ENCODE measurements at regions not wholly inside any gene's neighbourhood (a gene's known extent, or its start where the extent isn't known, plus 50 kb on each side); places are given as distances from the start of the nearest gene placed in this dataset.
"Not testable (repeated sequence)": the region's sequence is repeated elsewhere in the genome, so short reads cannot be mapped to it uniquely, and the experiment has no call there.

- peak overlapping the region in 1 of 3 donors; percentile 20 for H3K27ac Mint-ChIP-seq
- H3K36me3 Mint-ChIP-seq, result no peaks in the 10 kb centered on the region
- H3K9me3 Mint-ChIP-seq, result no peaks in the 10 kb centered on the region
- H3K27me3 Mint-ChIP-seq, result peaks cover 1% of the 10 kb centered on the region
- no peak overlapping the region for H3K4me3 Mint-ChIP-seq
- H3K4me1 Mint-ChIP-seq, result peaks cover 9 to 32% (median 29%) of the 10 kb centered on the region in 3 donors
Observed at GRCh38 chr3:101996832-101997231, 147.5 kb downstream of the NFKBIZ start.

- Mint-ChIP-seq H3K4me1 (peaks cover 9 to 36% (median 23%) of the 10 kb centered on the region in 3 donors), H3K27ac (peak overlapping the region in 1 of 3 donors; percentile 59), H3K9me3 (no peaks in the 10 kb centered on the region), H3K36me3 (no peaks in the 10 kb centered on the region), H3K27me3 (peaks cover 1% of the 10 kb centered on the region), H3K4me3 (no peak overlapping the region)
Observed at GRCh38 chr3:101998256-101998926, 149.1 kb downstream of the NFKBIZ start.

- Mint-ChIP-seq H3K9me3 (no peaks in the 10 kb centered on the region), H3K27me3 (peaks cover 1% of the 10 kb centered on the region), H3K36me3 (no peaks in the 10 kb centered on the region), H3K4me3 (no peak overlapping the region), H3K27ac (no peak overlapping the region), H3K4me1 (peaks cover 9 to 36% (median 23%) of the 10 kb centered on the region in 3 donors)
Observed at GRCh38 chr3:101999177-101999779, 150.0 kb downstream of the NFKBIZ start.

GRCh38 chr3:102000620-102001209 lies 151.4 kb downstream of the NFKBIZ start:
- Mint-ChIP-seq H3K4me1 (peaks cover 9 to 36% (median 16%) of the 10 kb centered on the region in 3 donors), H3K9me3 (no peaks in the 10 kb centered on the region), H3K27me3 (peaks cover 1% of the 10 kb centered on the region), H3K4me3 (no peak overlapping the region), H3K36me3 (no peaks in the 10 kb centered on the region), H3K27ac (no peak overlapping the region)

GRCh38 chr3:102002056-102002455 lies 152.7 kb downstream of the NFKBIZ start:
- Mint-ChIP-seq H3K36me3 (no peaks in the 10 kb centered on the region), H3K9me3 (no peaks in the 10 kb centered on the region), H3K27me3 (no peaks in the 10 kb centered on the region), H3K4me3 (no peak overlapping the region), H3K4me1 (peaks cover 4 to 28% (median 6%) of the 10 kb centered on the region in 3 donors), H3K27ac (no peak overlapping the region)

- Mint-ChIP-seq H3K4me1 (peaks cover 1 to 16% (median 3%) of the 10 kb centered on the region in 3 donors), H3K36me3 (no peaks in the 10 kb centered on the region), H3K27me3 (no peaks in the 10 kb centered on the region), H3K9me3 (no peaks in the 10 kb centered on the region), H3K4me3 (no peak overlapping the region), H3K27ac (no peak overlapping the region)
Observed at GRCh38 chr3:102004561-102004960, 155.2 kb downstream of the NFKBIZ start.

- H3K4me1 Mint-ChIP-seq, result peaks cover 0 to 9% (median 3%) of the 10 kb centered on the region in 3 donors
- H3K27me3 Mint-ChIP-seq, result no peaks in the 10 kb centered on the region
- H3K4me3 Mint-ChIP-seq, result no peak overlapping the region
- no peaks in the 10 kb centered on the region for H3K36me3 Mint-ChIP-seq
- no peak overlapping the region for H3K27ac Mint-ChIP-seq
- H3K9me3 Mint-ChIP-seq, result no peaks in the 10 kb centered on the region
Observed at GRCh38 chr3:102005551-102005950, 156.2 kb downstream of the NFKBIZ start.

GRCh38 chr3:102006812-102007485 lies 157.6 kb downstream of the NFKBIZ start:
- Mint-ChIP-seq H3K4me3 (no peak overlapping the region), H3K36me3 (no peaks in the 10 kb centered on the region), H3K9me3 (no peaks in the 10 kb centered on the region), H3K27me3 (no peaks in the 10 kb centered on the region), H3K4me1 (peaks cover 0 to 2% (median 0%) of the 10 kb centered on the region in 3 donors), H3K27ac (no peak overlapping the region)

GRCh38 chr3:102008436-102008835 lies 159.1 kb downstream of the NFKBIZ start:
- H3K27ac Mint-ChIP-seq, result not testable (repeated sequence)

GRCh38 chr3:102016417-102016816 lies 167.1 kb downstream of the NFKBIZ start:
- no peaks in the 10 kb centered on the region for H3K27me3 Mint-ChIP-seq
- peaks cover 4 to 18% (median 13%) of the 10 kb centered on the region in 3 donors for H3K4me1 Mint-ChIP-seq
- H3K36me3 Mint-ChIP-seq, result peaks cover 2% of the 10 kb centered on the region
- no peak overlapping the region for H3K27ac Mint-ChIP-seq
- peaks cover 0 to 3% (median 2%) of the 10 kb centered on the region in 3 donors for H3K9me3 Mint-ChIP-seq
- no peak overlapping the region for H3K4me3 Mint-ChIP-seq

More at GRCh38 chr3:102008436-102008835, 159.1 kb downstream of the NFKBIZ start:
- not testable (repeated sequence) for H3K4me3 Mint-ChIP-seq, H3K9me3 Mint-ChIP-seq, H3K36me3 Mint-ChIP-seq, H3K4me1 Mint-ChIP-seq, H3K27me3 Mint-ChIP-seq

GRCh38 chr3:102017784-102018183 lies 168.5 kb downstream of the NFKBIZ start:
- H3K4me3 Mint-ChIP-seq, result no peak overlapping the region
- H3K4me1 Mint-ChIP-seq, result peaks cover 4 to 18% (median 13%) of the 10 kb centered on the region in 3 donors
- H3K36me3 Mint-ChIP-seq, result peaks cover 2% of the 10 kb centered on the region
- peaks cover 0 to 3% (median 2%) of the 10 kb centered on the region in 3 donors for H3K9me3 Mint-ChIP-seq
- no peaks in the 10 kb centered on the region for H3K27me3 Mint-ChIP-seq
- no peak overlapping the region for H3K27ac Mint-ChIP-seq

GRCh38 chr3:102018551-102018950 lies 169.2 kb downstream of the NFKBIZ start:
- Mint-ChIP-seq H3K27me3 (no peaks in the 10 kb centered on the region), H3K9me3 (peaks cover 0 to 3% (median 2%) of the 10 kb centered on the region in 3 donors), H3K36me3 (peaks cover 2% of the 10 kb centered on the region), H3K4me1 (peaks cover 4 to 18% (median 13%) of the 10 kb centered on the region in 3 donors), H3K27ac (no peak overlapping the region), H3K4me3 (peak overlapping the region in 1 of 4 donors; percentile 33)

GRCh38 chr3:102020735-102021134 lies 171.4 kb downstream of the NFKBIZ start:
- H3K36me3 Mint-ChIP-seq, result peaks cover 2% of the 10 kb centered on the region
- no peaks in the 10 kb centered on the region for H3K27me3 Mint-ChIP-seq
- H3K4me1 Mint-ChIP-seq, result peaks cover 4 to 26% (median 20%) of the 10 kb centered on the region in 3 donors
- H3K27ac Mint-ChIP-seq, result no peak overlapping the region
- H3K9me3 Mint-ChIP-seq, result peaks cover 0 to 3% (median 2%) of the 10 kb centered on the region in 3 donors
- H3K4me3 Mint-ChIP-seq, result no peak overlapping the region

GRCh38 chr3:102024270-102024904 lies 175.1 kb downstream of the NFKBIZ start:
- Mint-ChIP-seq H3K27ac (no peak overlapping the region), H3K4me1 (peaks cover 0 to 23% (median 18%) of the 10 kb centered on the region in 3 donors), H3K27me3 (no peaks in the 10 kb centered on the region), H3K9me3 (no peaks in the 10 kb centered on the region), H3K4me3 (no peak overlapping the region), H3K36me3 (no peaks in the 10 kb centered on the region)
